ENCODE measurements at regions not wholly inside any gene's neighbourhood (a gene's known extent, or its start where the extent isn't known, plus 50 kb on each side); places are given as distances from the start of the nearest gene placed in this dataset.
"Not testable (repeated sequence)": the region's sequence is repeated elsewhere in the genome, so short reads cannot be mapped to it uniquely, and the experiment has no call there.

DNA sequence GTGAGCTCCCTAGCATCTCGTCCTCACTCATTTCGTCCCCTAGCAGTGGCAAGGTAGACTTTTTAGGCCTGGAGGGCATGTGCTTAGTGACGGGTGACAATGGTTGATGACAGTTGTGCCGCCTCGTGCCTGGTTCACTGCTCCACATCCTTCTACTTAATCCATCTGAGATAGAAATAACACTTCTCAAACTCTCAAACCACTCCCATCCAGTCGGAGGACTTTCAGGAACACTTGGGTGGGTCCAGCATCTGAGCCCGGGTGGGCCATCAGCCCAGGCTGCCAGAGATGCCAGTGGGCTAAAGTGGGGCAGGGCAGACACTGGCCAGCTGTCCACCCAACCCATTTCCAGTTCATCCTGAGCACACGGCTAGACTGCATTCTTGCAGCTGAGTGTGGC, 79.7 kb upstream of the SMAD3 start:
- Histone ChIP-seq H3K9me3 (ENCODE audit: control insufficient read depth, low read depth, low read length) (peaks cover 3% of the 10 kb centered on the region), H3K27ac (ENCODE audit: low read length) (no peak overlapping the region), H3K4me3 (ENCODE audit: low read length) (no peak overlapping the region), H3K36me3 (ENCODE audit: control insufficient read depth, insufficient read depth, low read length) (no peaks in the 10 kb centered on the region), H3K4me1 (ENCODE audit: control insufficient read depth, insufficient read depth, low read length) (no peaks in the 10 kb centered on the region), H3K27me3 (ENCODE audit: control insufficient read depth, insufficient read depth, low read length) (no peaks in the 10 kb centered on the region)
- 100% methylated on average over 1 of the region's 8 CpGs for WGBS (ENCODE audit: insufficient coverage, low lambda C conversion rate)
- no peak for DNase-seq

DNA sequence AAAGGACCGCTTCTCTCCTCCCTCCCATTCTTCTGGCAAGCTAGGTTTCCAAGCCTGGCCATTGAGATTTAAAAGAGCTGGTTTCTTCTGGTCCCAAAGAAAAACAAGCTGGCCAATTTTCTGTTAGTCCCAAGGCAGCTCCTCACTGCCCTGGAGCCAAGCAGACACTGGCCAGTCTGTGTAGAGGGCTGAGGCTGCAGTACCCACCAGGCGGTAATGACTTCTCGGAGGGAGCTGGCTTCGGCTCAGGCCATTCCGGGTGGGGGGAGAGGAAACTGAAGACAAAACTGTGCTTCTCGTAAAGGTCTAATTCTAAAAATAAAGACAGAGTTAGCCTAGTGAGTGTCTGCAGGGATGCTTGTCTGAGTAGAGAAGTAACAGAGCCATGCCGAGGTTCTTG, 78.5 kb upstream of the SMAD3 start:
- Histone ChIP-seq H3K36me3 (ENCODE audit: control insufficient read depth, insufficient read depth, low read length) (no peaks in the 10 kb centered on the region), H3K4me1 (ENCODE audit: control insufficient read depth, insufficient read depth, low read length) (no peaks in the 10 kb centered on the region), H3K27me3 (ENCODE audit: control insufficient read depth, insufficient read depth, low read length) (no peaks in the 10 kb centered on the region), H3K27ac (ENCODE audit: low read length) (no peak overlapping the region), H3K9me3 (ENCODE audit: control insufficient read depth, low read depth, low read length) (peaks cover 3% of the 10 kb centered on the region), H3K4me3 (ENCODE audit: low read length) (no peak overlapping the region)
- no peak for DNase-seq
- no CpG with 5 or more reads among the region's 7 CpGs for WGBS (ENCODE audit: insufficient coverage, low lambda C conversion rate)

DNA sequence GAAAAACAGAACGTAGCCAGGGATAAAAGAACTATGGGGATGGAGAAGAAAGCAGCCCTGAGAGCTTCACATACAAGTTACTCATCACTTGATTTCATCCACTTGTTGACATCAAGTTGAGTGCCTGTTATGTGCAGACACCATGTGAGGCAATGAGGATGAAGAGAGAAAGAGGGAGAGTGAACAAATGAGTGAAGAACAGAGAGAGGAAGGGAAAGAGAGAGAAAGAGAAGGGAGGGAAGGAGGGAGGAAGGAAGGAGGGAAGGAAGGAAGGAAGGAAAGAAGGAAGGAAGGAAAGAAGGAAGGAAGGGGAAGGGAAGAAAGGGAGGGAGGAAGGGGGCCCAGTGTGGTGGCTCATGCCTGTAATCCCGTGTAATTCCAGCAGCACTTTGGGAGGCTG, 72.3 kb upstream of the SMAD3 start:
- no peaks in the 10 kb centered on the region for H3K27me3 ChIP-seq (ENCODE audit: control insufficient read depth, insufficient read depth, low read length)
- WGBS (ENCODE audit: insufficient coverage, low lambda C conversion rate), result no CpG with 5 or more reads among the region's 2 CpGs

DNA sequence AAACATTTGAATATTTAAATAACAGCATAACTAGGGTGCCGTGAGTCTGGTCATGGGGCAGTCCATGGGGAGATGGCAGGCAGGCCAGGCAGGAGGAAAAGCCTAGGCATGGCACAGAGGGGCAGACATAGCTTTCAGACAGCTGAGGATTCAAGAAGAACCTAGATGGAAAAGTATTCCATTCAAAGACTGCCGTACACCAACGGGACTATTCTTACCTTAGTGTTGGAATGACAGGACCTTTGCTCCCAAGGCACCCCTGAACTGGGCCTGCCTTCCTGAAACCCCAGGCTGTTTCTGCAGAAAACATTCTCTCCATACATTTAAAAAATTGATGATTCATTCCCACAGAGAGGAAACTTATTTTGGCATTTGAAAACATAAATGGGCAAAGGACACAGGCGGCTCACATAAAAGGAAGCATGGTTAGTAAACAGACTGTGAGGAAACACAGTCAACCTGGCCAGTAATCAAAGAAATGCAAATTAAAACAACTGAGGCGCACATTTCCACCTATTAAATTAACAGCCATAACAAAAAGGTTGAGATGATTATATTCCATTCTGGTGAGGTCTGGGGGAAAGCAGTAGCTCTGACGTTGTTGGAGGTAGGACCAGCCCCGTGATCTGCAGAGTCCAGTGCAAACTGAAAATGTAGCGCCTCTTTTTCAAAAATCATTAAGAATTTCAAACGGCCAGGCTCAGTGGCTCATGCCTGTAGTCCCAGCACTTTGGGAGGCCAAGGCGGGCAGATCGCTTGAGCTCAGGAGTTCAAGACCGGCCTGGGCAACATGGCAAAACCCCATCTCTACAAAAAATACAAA, 71.3 kb upstream of the SMAD3 start:
- Histone ChIP-seq H3K9me3 (ENCODE audit: control insufficient read depth, low read depth, low read length) (no peaks in the 10 kb centered on the region), H3K36me3 (ENCODE audit: control insufficient read depth, insufficient read depth, low read length) (no peaks in the 10 kb centered on the region), H3K27me3 (ENCODE audit: control insufficient read depth, insufficient read depth, low read length) (no peaks in the 10 kb centered on the region), H3K4me3 (ENCODE audit: low read length) (no peak overlapping the region), H3K27ac (ENCODE audit: low read length) (no peak overlapping the region), H3K4me1 (ENCODE audit: control insufficient read depth, insufficient read depth, low read length) (no peaks in the 10 kb centered on the region)
- DNase-seq, result peak in 1 of 2 donors; percentile 11
- no CpG with 5 or more reads among the region's 12 CpGs for WGBS (ENCODE audit: insufficient coverage, low lambda C conversion rate)

More for the DNA sequence above, 72.3 kb upstream of the SMAD3 start:
- Histone ChIP-seq H3K36me3 (ENCODE audit: control insufficient read depth, insufficient read depth, low read length) (no peaks in the 10 kb centered on the region), H3K9me3 (ENCODE audit: control insufficient read depth, low read depth, low read length) (no peaks in the 10 kb centered on the region), H3K27ac (ENCODE audit: low read length) (no peak overlapping the region), H3K4me3 (ENCODE audit: low read length) (no peak overlapping the region), H3K4me1 (ENCODE audit: control insufficient read depth, insufficient read depth, low read length) (no peaks in the 10 kb centered on the region)
- no peak for DNase-seq

DNA sequence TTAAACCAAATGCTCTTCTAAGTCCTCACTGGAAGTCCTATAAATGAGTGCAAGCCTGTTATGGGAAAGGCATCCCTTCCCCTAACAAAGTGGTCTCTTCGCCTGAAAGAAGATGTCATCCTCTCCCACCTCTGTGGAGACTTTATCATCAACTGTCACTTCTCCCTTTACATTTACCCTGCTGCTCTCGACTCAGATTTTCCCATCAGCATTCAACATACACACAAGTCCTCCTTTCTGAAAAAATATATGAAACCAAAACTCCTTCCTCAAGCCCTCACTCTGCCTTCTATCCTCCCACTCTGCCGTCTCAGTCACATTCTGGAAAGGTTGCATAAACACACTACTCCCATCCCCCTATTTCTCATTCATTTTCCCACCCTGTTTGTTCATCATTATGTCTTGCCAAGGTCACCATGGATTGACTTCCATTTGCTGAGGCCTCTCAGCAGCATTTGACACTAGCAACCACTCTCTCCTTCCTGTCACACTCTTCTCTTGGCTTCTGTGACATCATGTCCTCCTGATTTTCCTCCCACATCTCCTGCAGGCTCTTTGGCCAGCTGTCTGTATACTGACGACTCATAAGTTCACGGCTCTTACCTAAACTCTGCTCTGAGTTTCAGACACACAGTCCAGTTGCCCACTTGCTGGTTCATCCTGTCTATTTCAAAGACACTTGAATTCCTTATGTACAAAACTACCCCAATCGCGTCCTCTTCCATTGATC, 70.3 kb upstream of the SMAD3 start:
- Histone ChIP-seq H3K4me3 (ENCODE audit: low read length) (no peak overlapping the region), H3K36me3 (ENCODE audit: control insufficient read depth, insufficient read depth, low read length) (no peaks in the 10 kb centered on the region), H3K27ac (ENCODE audit: low read length) (no peak overlapping the region), H3K27me3 (ENCODE audit: control insufficient read depth, insufficient read depth, low read length) (no peaks in the 10 kb centered on the region), H3K9me3 (ENCODE audit: control insufficient read depth, low read depth, low read length) (no peaks in the 10 kb centered on the region), H3K4me1 (ENCODE audit: control insufficient read depth, insufficient read depth, low read length) (no peaks in the 10 kb centered on the region)
- no peak for DNase-seq
- 88% methylated on average over 6 of the region's 7 CpGs for WGBS (ENCODE audit: insufficient coverage, low lambda C conversion rate)

DNA sequence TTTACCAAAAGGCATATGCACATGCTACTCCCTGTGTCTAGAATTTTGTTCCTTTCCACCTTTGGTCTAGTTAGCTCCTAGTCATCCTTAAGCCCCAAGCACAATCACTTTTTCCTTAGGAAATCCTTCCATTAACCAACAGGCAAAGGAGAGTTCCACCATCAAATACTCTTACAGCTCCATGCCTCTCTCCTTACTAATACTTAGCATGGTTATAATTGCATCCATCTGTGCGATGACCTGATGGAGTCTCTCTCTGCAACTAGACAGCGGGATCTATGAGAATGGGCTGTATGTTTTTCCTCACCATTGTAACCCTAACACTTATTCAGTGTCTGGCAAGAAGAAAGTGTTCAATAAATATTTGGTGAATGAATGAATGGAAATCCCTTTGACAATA, 69.3 kb upstream of the SMAD3 start:
- Histone ChIP-seq H3K9me3 (ENCODE audit: control insufficient read depth, low read depth, low read length) (no peaks in the 10 kb centered on the region), H3K27ac (ENCODE audit: low read length) (no peak overlapping the region), H3K4me3 (ENCODE audit: low read length) (no peak overlapping the region), H3K27me3 (ENCODE audit: control insufficient read depth, insufficient read depth, low read length) (no peaks in the 10 kb centered on the region), H3K36me3 (ENCODE audit: control insufficient read depth, insufficient read depth, low read length) (no peaks in the 10 kb centered on the region), H3K4me1 (ENCODE audit: control insufficient read depth, insufficient read depth, low read length) (no peaks in the 10 kb centered on the region)
- DNase-seq, result no peak
- no CpG with 5 or more reads among the region's 2 CpGs for WGBS (ENCODE audit: insufficient coverage, low lambda C conversion rate)

DNA sequence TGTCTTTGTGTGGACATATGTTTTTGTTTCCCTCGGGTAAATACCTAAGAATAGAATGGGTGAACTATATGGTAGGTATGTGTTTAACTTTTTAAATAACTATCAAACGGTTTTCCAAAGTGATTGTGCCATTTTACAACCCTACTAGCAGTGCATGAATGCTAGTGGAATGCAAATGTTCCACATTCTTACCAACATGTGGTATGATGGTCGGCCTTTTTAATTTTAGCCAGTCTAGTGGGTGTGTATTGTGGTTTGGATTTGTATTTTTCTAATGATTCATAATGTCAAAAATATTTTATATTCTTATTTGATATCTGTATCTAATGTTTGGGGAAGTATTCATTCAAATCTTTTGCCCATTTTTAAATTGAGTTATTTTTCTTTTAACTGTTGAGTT, 68.2 kb upstream of the SMAD3 start:
- WGBS (ENCODE audit: insufficient coverage, low lambda C conversion rate), result no CpG with 5 or more reads among the region's 3 CpGs
- Histone ChIP-seq H3K4me3 (ENCODE audit: low read length) (no peak overlapping the region), H3K36me3 (ENCODE audit: control insufficient read depth, insufficient read depth, low read length) (no peaks in the 10 kb centered on the region), H3K27me3 (ENCODE audit: control insufficient read depth, insufficient read depth, low read length) (no peaks in the 10 kb centered on the region), H3K9me3 (ENCODE audit: control insufficient read depth, low read depth, low read length) (no peaks in the 10 kb centered on the region), H3K4me1 (ENCODE audit: control insufficient read depth, insufficient read depth, low read length) (no peaks in the 10 kb centered on the region), H3K27ac (ENCODE audit: low read length) (no peak overlapping the region)
- no peak for DNase-seq

DNA sequence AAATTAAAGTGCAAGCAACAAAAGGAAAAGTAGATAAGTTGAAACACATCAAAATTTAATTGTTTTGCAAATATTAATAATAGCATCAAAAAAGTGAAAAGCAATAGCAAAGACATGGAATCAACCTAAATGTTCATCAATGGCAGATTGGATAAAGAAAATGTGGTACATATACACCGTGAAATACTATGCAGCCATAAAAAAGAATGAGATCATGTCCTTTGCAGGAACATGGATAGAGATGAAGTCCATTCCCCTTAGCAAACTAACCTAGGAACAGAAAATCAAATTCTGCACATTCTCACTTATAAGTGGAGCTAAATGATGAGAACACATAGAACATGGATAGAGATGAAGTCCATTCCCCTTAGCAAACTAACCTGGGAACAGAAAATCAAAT, 67.2 kb upstream of the SMAD3 start:
- H3K9me3 ChIP-seq (ENCODE audit: control insufficient read depth, low read depth, low read length); H3K36me3 ChIP-seq (ENCODE audit: control insufficient read depth, insufficient read depth, low read length); H3K4me3 ChIP-seq (ENCODE audit: low read length); H3K27me3 ChIP-seq (ENCODE audit: control insufficient read depth, insufficient read depth, low read length); H3K4me1 ChIP-seq (ENCODE audit: control insufficient read depth, insufficient read depth, low read length); H3K27ac ChIP-seq (ENCODE audit: low read length); DNase-seq: not testable (repeated sequence)
- WGBS (ENCODE audit: insufficient coverage, low lambda C conversion rate), result 100% methylated on average over 1 of the region's 1 CpG

DNA sequence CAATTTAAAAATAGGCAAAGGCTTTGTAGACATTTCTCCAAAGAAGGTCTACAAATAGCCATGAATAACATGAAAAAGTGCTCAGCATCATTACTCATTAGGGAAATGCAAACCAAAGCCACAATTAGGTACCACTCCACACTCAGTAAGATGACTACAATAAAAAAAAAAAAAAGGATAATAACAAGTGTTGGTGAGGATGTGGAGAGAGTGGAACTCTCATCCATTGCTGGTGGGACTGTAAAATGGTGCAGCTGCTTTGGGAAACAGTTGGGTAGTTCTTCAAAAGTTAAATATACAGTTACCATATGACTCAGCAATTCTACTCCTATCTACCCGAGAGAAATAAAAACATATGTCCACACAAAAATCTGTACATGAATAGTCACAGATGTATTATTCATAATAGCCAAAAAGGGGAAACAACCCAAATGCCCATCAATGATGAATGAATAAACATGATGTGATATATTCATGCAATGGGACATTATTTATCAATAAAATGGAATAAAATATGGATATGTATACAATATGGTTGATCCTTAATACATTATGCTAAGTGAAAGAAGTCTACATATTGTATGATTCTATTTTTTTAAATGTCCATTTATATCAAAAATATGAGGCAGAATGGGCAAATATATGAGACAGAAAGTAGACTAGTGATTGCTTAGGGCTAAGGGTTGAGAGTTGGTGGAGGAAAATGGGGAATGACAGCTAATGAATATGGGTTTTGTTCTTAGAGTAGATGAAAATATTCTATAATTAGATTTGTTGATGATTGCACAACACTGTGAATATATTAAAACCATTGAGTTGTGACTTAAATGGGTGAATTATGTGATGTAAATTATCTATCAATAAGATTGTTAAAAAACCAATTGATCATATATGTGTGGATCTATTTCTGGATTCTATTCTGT, 66.1 kb upstream of the SMAD3 start:
- no peak overlapping the region for H3K4me3 ChIP-seq (ENCODE audit: low read length)
- no peak for DNase-seq
- no peaks in the 10 kb centered on the region for H3K4me1 ChIP-seq (ENCODE audit: control insufficient read depth, insufficient read depth, low read length)
- no peaks in the 10 kb centered on the region for H3K27me3 ChIP-seq (ENCODE audit: control insufficient read depth, insufficient read depth, low read length)
- WGBS (ENCODE audit: insufficient coverage, low lambda C conversion rate), result 100% methylated on average over 1 of the region's 1 CpG
- no peak overlapping the region for H3K27ac ChIP-seq (ENCODE audit: low read length)
- no peaks in the 10 kb centered on the region for H3K9me3 ChIP-seq (ENCODE audit: control insufficient read depth, low read depth, low read length)
- H3K36me3 ChIP-seq (ENCODE audit: control insufficient read depth, insufficient read depth, low read length), result no peaks in the 10 kb centered on the region

DNA sequence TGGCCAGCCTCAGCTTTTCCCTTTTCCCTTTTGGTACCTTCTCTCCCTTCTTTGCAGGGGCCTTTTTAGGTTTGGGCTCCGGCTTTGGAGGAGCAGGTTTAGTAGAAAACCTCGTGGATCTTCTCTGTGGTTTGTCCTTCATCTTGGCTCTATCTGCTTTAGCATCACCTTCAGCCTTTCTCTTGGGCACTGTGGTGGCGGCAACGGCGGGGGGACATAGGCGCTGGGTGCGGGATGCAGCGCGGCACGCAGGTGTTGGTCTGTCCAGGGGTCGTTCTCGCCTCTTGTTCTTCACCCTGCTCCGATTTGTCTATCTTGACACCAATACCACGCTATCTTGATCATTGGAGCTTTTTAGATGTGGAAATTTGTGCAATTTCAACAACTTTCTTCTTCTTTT, 64.5 kb upstream of the SMAD3 start:
- H3K36me3 ChIP-seq (ENCODE audit: control insufficient read depth, insufficient read depth, low read length), result no peaks in the 10 kb centered on the region
- H3K9me3 ChIP-seq (ENCODE audit: control insufficient read depth, low read depth, low read length), result no peaks in the 10 kb centered on the region
- no peak for DNase-seq
- WGBS (ENCODE audit: insufficient coverage, low lambda C conversion rate), result 100% methylated on average over 1 of the region's 14 CpGs
- no peaks in the 10 kb centered on the region for H3K4me1 ChIP-seq (ENCODE audit: control insufficient read depth, insufficient read depth, low read length)
- no peak overlapping the region for H3K27ac ChIP-seq (ENCODE audit: low read length)
- no peaks in the 10 kb centered on the region for H3K27me3 ChIP-seq (ENCODE audit: control insufficient read depth, insufficient read depth, low read length)
- H3K4me3 ChIP-seq (ENCODE audit: low read length), result no peak overlapping the region

All from large intestine (tissue), 3 donors.